ENCODE measurements at regions not wholly inside any gene's neighbourhood (a gene's known extent, or its start where the extent isn't known, plus 50 kb on each side); places are given as distances from the start of the nearest gene placed in this dataset.

GRCh38 chr10:33529234-33529633 lies 194.8 kb upstream of the NRP1 start:
- DNase-seq, result no peak

- no peak for DNase-seq
Measured at GRCh38 chr10:33524966-33525365, 190.5 kb upstream of the NRP1 start.

GRCh38 chr10:33524041-33524440 lies 189.6 kb upstream of the NRP1 start:
- DNase-seq, result no peak

GRCh38 chr10:33523236-33523792 lies 188.8 kb upstream of the NRP1 start:
- no peak for DNase-seq

GRCh38 chr10:33521904-33522303 lies 187.4 kb upstream of the NRP1 start:
- no peak for DNase-seq

GRCh38 chr10:33521062-33521461 lies 186.6 kb upstream of the NRP1 start:
- DNase-seq, result no peak

GRCh38 chr10:33520223-33520622 lies 185.8 kb upstream of the NRP1 start:
- DNase-seq, result no peak

- DNase-seq, result no peak
Measured at GRCh38 chr10:33519130-33519860, 184.8 kb upstream of the NRP1 start.

- no peak for DNase-seq
Measured at GRCh38 chr10:33510206-33510605, 175.7 kb upstream of the NRP1 start.

- DNase-seq, result no peak
Measured at GRCh38 chr10:33509231-33509831, 174.9 kb upstream of the NRP1 start.

GRCh38 chr10:33507662-33508425 lies 173.4 kb upstream of the NRP1 start:
- DNase-seq, result no peak

GRCh38 chr10:33506838-33507661 lies 172.6 kb upstream of the NRP1 start:
- no peak for DNase-seq

- DNase-seq, result no peak
Measured at GRCh38 chr10:33506391-33506790, 171.9 kb upstream of the NRP1 start.

- DNase-seq, result no peak
Measured at GRCh38 chr10:33501161-33501560, 166.7 kb upstream of the NRP1 start.

GRCh38 chr10:33498391-33498891 lies 164.0 kb upstream of the NRP1 start:
- DNase-seq, result no peak

GRCh38 chr10:33497338-33497737 lies 162.9 kb upstream of the NRP1 start:
- DNase-seq, result no peak

- DNase-seq, result no peak
Measured at GRCh38 chr10:33496096-33496495, 161.6 kb upstream of the NRP1 start.

GRCh38 chr10:33494694-33495265 lies 160.3 kb upstream of the NRP1 start:
- no peak for DNase-seq

GRCh38 chr10:33493978-33494377 lies 159.5 kb upstream of the NRP1 start:
- DNase-seq, result no peak

GRCh38 chr10:33493497-33493896 lies 159.0 kb upstream of the NRP1 start:
- DNase-seq, result no peak

GRCh38 chr10:33492701-33493345 lies 158.4 kb upstream of the NRP1 start:
- DNase-seq, result no peak

Measured in stimulated activated naive CD4-positive, alpha-beta T cell (primary cell).